ENCODE measurements at regions not wholly inside any gene's neighbourhood (a gene's known extent, or its start where the extent isn't known, plus 50 kb on each side); places are given as distances from the start of the nearest gene placed in this dataset.

DNA sequence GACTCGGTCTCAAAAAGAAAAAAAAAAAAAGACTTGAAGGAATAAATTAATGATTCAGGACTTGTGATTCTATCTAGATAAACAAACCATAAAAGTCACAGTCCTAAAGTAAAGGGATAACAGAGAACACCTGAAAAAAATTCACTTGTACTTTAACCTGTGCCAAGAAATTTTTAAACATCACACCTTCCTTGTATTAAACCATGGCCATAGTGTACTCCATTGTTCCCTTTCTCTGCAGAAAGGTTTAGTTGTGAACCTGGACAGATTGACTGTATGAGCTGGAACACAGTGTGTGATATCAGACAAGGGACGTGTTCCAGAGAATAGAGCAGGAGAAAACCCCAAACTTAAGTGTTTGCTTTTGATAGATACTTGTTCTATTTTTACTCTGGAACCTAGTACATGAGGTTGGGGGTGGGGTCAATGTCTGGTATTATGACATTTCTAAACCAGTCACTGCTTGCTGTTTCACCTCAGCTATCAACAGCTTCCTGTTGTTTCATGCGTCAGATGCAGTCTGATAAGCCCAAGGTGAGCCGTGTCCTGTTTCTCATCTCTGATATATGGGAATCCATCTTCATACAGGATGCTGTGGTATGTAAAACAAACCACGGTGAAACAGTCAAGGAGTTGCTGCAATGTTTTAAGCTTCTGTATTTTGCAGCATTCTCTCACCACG lies 62.5 kb upstream of the ITGA1 start:
- TF ChIP-seq CTCF (IDR thresholded peaks at IDR 0.05; ENCODE audit: low read depth, low read length, poor library complexity, severe bottlenecking) (no peak), EZH2phosphoT487 (IDR thresholded peaks at IDR 0.05; ENCODE audit: borderline replicate concordance, low read length) (no peak)

All from DOHH2 (cell line).